Tibial artery (tissue), 4 donors: ENCODE measurements at regions not wholly inside any gene's neighbourhood (a gene's known extent, or its start where the extent isn't known, plus 50 kb on each side); places are given as distances from the start of the nearest gene placed in this dataset.
A peak's percentile ranks its signal among the peaks of the same experiment; 100 is the strongest.

Source experiments
- DNase-seq, 2 donors: peaks; one replicate each; pipeline ENCODE4 v3.0.0-alpha.2; 2019
- H3K27ac ChIP-seq, 2 donors: fragments of 200-600 bp; sonication (generic) in 1 of 2; 1 replicate in 1 of 2; 2 replicates in 1 of 2; pipeline ENCODE4 v1.5.1; 2018 to 2019; ENCODE audit warnings: mild to moderate bottlenecking in 1 of 2
- H3K27me3 ChIP-seq, 2 donors: fragments of 200-600 bp; sonication (generic) in 1 of 2; one replicate each; pipeline versions ENCODE4 v1.5.1 to v1.6.0; 2016 to 2019
- H3K36me3 ChIP-seq, 3 donors: fragments of 200-600 bp; sonication (generic) in 2 of 3; one replicate each; pipeline ENCODE4 v1.5.1; 2016 to 2019; ENCODE audit warnings: mild to moderate bottlenecking in 2 of 3
- H3K4me1 ChIP-seq, 4 donors: fragments of 200-600 bp; sonication (generic) in 2 of 4; 1 replicate in 3 of 4; 2 replicates in 1 of 4; pipeline ENCODE4 v1.5.1; 2016 to 2019
- H3K4me3 ChIP-seq, 2 donors: fragments of 200-600 bp; sonication (generic) in 1 of 2; 1 replicate in 1 of 2; 2 replicates in 1 of 2; pipeline ENCODE4 v1.5.1; 2018 to 2019; ENCODE audit warnings: mild to moderate bottlenecking in 2 of 2
- H3K9me3 ChIP-seq, 3 donors: fragments of 200-600 bp; sonication (generic) in 1 of 3; one replicate each; pipeline ENCODE4 v1.5.1; 2016 to 2019
- intact Hi-C: fragments of 100-400 bp; cut with DNase I; formaldehyde crosslinking; loops from one replicate; pipeline ENCODE4 v1.15.0; 2023; ENCODE audit warnings: low total_unique reads
- TF ChIP-seq, protein P1 (sequence below), 2 experiments: fragments of 200-600 bp in 1 of 2; fragments of 450-650 bp in 1 of 2; IDR thresholded peaks; one replicate each; pipeline ENCODE4 v1.5.1; 2017 to 2019; ENCODE audit warnings: antibody characterized with exemption in 2 of 2, mild to moderate bottlenecking in 1 of 2, moderate library complexity in 1 of 2

DNA sequence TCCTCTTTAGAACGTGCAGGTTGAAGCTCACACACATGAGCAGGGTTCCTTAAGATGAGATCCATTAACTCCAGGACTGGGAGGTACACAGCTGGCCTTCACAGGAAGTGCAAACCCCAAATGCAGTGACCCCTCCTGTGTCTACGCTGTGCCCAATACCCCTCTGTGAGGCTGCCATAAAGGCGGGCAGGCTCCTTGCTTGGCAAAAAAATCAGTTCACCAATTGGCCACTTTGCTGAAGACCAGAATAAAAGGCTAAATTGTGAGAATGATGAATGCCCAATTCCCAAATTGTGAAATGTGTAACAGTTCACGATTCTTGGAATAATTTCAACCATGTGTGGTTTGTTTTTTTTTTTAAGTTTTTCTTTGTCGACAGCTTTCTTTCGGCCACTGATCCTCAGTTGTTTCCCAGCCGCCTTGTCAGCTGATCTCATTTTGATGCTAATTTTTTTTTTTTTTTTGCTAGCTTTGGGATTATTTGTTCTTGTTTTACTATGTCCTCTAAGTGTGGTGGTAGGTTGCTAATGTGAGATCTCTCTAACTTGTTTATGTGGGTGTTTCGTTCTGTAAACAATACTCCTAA is 101.9 kb upstream of the PRSS58 start:
- no peak for DNase-seq
- no peaks in the 10 kb centered on the region for H3K9me3 ChIP-seq
- no peaks in the 10 kb centered on the region for H3K27me3 ChIP-seq
- intact Hi-C loops, result no loop called here
- no peak overlapping the region for H3K4me3 ChIP-seq
- TF ChIP-seq, protein P1, sequence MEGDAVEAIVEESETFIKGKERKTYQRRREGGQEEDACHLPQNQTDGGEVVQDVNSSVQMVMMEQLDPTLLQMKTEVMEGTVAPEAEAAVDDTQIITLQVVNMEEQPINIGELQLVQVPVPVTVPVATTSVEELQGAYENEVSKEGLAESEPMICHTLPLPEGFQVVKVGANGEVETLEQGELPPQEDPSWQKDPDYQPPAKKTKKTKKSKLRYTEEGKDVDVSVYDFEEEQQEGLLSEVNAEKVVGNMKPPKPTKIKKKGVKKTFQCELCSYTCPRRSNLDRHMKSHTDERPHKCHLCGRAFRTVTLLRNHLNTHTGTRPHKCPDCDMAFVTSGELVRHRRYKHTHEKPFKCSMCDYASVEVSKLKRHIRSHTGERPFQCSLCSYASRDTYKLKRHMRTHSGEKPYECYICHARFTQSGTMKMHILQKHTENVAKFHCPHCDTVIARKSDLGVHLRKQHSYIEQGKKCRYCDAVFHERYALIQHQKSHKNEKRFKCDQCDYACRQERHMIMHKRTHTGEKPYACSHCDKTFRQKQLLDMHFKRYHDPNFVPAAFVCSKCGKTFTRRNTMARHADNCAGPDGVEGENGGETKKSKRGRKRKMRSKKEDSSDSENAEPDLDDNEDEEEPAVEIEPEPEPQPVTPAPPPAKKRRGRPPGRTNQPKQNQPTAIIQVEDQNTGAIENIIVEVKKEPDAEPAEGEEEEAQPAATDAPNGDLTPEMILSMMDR (IDR thresholded peaks at IDR 0.05), result no peak
- H3K4me1 ChIP-seq, result no peaks in the 10 kb centered on the region
- H3K36me3 ChIP-seq, result no peaks in the 10 kb centered on the region
- H3K27ac ChIP-seq, result no peak overlapping the region

DNA sequence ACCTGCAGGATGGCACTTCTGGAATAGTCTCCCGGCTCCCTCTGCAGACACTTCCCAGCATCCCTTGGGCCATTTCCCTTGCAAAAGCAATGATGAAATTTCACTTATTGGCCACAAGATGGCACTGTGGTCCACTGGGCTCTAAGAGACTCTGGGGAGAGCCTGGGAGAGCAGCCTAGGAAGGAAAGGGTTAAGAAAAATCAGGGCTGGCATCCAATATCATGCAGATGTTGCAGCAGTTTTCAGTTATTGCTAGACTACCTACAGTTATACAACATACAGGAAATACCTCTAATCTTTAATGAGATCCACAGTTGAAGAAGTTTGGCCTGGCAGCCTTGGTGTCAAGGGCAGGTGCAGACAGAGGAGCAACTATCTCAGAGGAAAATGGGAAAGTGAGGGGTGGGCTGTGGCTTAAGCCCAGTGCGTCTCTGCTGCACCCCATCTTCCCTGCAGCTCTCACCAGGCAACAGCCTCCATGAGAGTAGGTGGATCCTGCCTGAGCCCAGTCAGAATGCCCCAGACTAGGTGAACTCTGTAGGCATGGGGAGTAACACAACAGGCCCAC is 100.2 kb upstream of the PRSS58 start:
- intact Hi-C loops, result no loop called here
- Histone ChIP-seq H3K4me1 (no peaks in the 10 kb centered on the region), H3K27me3 (no peaks in the 10 kb centered on the region), H3K36me3 (no peaks in the 10 kb centered on the region), H3K27ac (no peak overlapping the region), H3K9me3 (no peaks in the 10 kb centered on the region), H3K4me3 (no peak overlapping the region)
- DNase-seq, result no peak
- TF ChIP-seq, protein P1 (IDR thresholded peaks at IDR 0.05), result peak; percentile 19 to 43

DNA sequence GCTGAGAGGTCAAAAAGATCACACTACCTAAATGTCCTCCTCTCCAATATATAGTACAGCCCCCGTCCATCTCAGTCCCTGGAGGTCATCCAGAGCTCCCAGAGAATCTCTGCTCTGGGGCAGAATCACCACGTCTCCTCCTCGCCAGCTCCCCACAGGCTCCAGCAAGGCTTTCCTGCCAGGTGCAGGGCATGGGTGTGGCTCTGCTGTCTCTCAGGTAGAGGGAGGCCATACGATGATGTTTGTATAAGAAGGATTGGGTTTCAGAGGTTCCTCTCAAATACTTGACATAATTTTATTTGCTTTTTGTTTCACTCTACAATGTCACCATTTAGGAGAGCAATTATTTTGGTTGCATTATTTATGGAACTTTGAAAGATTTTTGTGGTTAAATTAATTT is 98.3 kb upstream of the PRSS58 start:
- no peak for DNase-seq
- H3K4me1 ChIP-seq, result no peaks in the 10 kb centered on the region
- intact Hi-C loops, result no loop called here

DNA sequence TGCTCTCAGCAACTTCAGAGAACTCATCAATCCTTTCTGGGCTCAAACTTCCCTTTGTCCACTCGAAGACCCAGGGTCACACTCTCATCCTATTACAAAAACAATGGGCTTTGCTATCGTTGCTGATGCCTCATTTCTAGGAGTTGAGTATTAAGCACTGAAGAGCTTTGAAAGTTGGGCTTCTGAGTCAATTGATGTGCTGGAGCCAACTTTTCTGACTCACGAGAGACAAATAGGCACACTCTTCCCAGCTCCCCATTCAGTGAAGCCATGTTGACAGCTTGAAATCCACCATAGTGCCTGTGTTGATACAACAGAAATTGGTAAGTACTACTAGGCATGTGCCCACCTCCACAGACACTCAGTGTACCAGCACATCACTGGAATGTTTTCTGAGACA is 97.5 kb upstream of the PRSS58 start:
- intact Hi-C loops, result no loop called here
- TF ChIP-seq, protein P1 (IDR thresholded peaks at IDR 0.05), result no peak
- H3K27ac ChIP-seq, result no peak overlapping the region
- no peak overlapping the region for H3K4me3 ChIP-seq
- H3K4me1 ChIP-seq, result no peaks in the 10 kb centered on the region
- DNase-seq, result no peak
- no peaks in the 10 kb centered on the region for H3K27me3 ChIP-seq
- H3K36me3 ChIP-seq, result no peaks in the 10 kb centered on the region
- no peaks in the 10 kb centered on the region for H3K9me3 ChIP-seq

More for the DNA sequence above, 98.3 kb upstream of the PRSS58 start:
- H3K4me3 ChIP-seq, result no peak overlapping the region
- H3K9me3 ChIP-seq, result no peaks in the 10 kb centered on the region
- TF ChIP-seq, protein P1 (IDR thresholded peaks at IDR 0.05), result no peak
- H3K27ac ChIP-seq, result no peak overlapping the region
- no peaks in the 10 kb centered on the region for H3K27me3 ChIP-seq
- H3K36me3 ChIP-seq, result no peaks in the 10 kb centered on the region

DNA sequence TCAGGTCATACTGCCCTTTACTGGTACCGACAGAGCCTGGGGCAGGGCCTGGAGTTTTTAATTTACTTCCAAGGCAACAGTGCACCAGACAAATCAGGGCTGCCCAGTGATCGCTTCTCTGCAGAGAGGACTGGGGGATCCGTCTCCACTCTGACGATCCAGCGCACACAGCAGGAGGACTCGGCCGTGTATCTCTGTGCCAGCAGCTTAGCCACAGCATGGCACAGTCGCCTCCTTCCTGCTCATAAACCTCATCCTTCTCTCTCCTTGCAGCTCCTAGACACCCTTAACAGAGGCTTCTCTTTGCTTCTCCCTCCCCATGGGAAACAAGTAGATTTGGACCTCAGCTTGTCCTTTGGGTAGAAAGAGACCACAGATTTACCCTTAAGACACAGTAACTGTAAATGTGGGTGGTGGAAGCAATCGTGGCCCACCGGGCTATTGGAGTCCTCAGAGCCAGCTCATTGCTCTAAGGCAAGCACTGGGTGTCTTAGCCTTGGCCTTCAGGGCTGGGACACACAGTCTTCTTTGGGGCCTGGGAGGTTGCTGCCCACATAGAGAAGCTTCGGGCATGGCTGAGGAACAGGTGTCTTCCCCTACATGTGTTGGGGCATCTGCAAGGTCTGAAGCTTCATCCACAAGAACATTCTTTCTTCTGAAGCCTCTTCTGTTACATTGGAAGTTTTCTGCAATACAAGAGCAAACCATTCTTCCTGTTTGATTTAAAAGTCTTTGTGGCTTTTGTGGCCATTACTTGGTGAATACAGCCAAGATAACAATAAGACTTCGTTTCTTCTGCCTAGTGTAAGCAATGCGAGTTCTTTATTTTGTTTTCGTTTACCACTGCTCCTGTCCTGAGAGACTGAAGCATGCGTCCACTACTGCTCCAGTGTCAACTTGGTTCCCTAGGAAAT is 95.5 kb upstream of the PRSS58 start:
- Histone ChIP-seq H3K4me1 (no peaks in the 10 kb centered on the region), H3K9me3 (no peaks in the 10 kb centered on the region), H3K27ac (no peak overlapping the region), H3K4me3 (no peak overlapping the region), H3K36me3 (no peaks in the 10 kb centered on the region), H3K27me3 (no peaks in the 10 kb centered on the region)
- intact Hi-C loops, result no loop called here
- DNase-seq, result no peak
- TF ChIP-seq, protein P1 (IDR thresholded peaks at IDR 0.05), result no peak
